NCI-H1105 treated with DMSO at 0.1 percent for 48 hours (cell line): ENCODE measurements at regions not wholly inside any gene's neighbourhood (a gene's known extent, or its start where the extent isn't known, plus 50 kb on each side); places are given as distances from the start of the nearest gene placed in this dataset.
"Not testable (repeated sequence)": the region's sequence is repeated elsewhere in the genome, so short reads cannot be mapped to it uniquely, and the experiment has no call there.

Experiments
- DNase-seq: peaks from one replicate; lab custom pipeline; 2025; lab: John Stamatoyannopoulos, UW

DNA sequence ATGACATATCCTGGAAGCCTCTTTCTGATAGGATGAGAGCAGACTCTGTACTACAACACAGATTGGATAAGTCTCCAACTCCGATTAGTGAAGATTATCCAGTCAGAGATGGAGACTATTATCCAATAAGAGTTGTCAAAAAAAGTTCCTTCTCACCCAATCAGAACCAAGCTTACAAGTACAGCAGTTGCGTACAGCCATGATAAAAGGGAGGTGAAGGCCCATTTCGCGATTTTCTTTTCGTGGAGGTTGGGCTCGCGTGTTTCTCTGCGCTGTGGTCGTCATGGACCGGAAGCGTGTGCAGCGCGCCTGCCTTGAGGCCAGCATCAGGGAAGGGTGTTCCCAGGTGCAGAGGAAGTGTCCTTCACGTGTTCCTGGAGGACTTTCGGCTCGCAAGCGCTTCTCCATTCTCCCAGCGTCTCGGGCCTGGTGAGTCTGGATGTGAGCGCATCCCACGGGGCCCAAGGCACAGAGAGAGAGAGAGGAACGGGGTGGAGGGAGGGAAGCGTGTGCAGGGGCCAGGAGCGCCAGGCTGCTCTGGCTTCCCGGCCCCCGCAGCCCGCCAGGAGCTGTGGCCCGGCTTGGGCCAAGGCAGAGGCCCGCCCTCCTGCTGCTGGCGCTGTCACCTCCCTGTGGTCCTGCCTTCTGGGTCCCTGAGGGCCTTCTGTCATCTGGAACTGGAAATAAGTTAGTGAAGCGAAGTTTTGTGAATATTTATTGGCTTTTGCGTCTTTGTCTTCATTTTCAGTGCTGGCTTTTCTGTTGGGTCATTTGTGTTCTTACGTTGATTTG lies 53.9 kb downstream of the CDRT15L2 start:
- not testable (repeated sequence) for DNase-seq

DNA sequence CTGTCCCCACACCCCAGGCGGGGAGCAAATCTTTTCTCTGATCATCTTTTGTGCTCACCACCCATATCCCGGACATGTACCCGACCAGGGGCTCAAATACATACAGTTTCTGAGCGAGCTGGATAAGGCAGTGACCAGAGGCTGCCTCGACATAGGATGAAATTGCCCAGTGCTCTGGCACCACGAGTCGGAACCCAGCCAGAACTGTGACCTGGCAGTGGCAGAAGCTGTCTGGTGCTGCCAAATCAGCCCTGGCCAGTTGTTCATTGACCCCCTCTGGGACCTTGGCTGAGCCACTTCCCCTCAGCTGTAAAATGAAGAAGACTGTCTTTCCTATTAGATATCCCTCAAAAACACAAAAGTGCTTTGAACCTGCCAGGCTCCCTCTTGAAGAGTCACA lies 60.6 kb downstream of the CDRT15L2 start:
- not testable (repeated sequence) for DNase-seq

DNA sequence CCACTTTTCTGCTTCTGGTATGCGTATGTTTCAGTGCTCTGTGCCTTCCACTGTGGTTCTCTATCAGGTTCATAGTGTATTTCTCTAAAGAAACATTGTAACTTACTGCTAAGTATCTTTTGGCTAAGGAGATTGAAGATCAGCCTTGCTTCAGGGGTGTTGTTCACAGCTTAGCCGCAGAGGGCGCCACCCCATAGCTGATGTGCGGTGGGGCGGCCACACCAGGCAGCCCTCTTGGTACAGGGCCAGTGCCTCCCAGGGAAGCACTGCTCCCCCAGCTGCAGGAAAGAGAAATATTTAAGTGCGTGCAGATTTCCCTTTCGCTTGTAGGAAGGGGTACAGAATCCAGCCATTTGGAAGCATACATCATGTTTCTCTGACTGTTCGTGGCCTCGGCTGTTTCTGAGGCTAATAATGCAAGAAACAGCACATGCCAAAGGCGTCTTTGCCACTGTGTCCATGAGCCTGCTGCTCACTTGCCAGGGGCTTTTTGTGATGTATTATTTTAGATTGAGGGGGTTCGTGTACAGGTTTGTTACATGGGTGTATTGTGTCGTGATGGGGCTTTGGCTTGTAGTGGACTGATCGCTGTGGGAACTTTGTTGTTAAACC lies 67.2 kb downstream of the CDRT15L2 start:
- DNase-seq, result not testable (repeated sequence)

DNA sequence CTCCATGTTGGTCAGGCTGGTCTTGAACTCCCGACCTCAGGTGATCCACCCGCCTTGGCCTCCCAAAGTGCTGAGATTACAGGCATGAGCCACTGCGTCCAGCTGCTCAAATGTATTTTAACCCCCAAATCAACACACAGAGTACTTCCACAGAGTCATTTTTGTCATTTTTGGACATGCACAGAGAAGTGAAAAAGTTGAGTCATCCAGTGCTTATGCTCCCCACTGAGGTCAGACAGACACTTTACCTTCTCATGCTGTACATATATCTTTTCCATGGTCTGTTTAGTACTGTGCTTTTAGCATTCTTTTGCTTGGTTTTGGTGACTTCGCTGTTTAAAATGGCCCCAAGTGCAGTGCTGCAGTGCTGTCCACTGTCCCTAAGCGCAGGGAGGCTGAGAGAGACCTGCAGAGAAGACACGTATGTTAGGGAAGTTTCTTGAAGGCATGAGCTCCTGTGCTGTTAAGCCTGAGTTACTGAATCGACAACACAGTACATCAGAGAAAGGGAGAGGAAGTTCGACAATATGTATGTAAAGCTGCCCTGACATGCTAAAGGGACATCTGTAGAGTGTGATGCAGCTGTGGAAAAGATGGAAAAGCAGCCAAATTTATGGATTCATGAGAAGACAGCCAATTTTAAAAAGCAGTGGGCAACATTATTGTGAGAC lies 69.7 kb downstream of the CDRT15L2 start:
- not testable (repeated sequence) for DNase-seq

DNA sequence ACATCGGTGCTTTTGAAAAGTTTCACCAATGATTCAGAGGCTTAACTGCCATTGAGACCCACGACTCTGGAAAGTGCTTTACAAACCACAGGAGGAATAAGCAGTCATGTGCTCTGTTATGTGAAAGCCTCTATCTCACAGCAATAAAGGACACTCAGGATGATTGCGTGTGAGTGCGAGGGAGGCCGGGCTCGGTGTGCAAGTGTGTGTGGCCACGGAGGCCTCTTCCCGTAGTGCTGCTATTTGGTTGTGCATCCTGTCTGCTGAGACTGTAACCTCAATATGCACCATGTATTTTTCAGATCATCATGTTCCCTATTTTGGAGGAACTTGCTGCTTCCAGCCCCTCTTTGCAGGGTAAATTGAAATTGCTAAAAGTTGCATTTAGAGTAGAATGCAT lies 71.5 kb downstream of the CDRT15L2 start:
- not testable (repeated sequence) for DNase-seq

DNA sequence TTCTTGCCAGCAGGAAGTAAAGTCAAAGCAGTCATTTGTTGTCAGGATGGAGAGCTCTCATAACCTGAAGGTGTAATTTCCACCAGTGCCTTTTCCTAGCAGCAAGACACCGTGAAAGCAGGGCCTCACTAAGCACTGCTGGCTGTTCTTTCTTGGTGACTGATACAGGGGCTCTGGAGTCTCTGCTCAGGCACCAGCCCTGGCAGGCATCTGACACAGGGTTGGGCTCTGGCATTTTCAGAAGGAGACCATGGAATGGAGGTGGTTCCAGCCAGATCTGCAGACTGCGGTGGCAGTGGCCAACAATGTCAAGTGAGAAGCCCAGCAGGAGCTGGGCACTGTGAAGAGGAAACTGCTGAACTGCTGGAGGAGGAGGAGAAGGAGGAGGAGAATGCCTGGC lies 72.2 kb downstream of the CDRT15L2 start:
- DNase-seq, result not testable (repeated sequence)

DNA sequence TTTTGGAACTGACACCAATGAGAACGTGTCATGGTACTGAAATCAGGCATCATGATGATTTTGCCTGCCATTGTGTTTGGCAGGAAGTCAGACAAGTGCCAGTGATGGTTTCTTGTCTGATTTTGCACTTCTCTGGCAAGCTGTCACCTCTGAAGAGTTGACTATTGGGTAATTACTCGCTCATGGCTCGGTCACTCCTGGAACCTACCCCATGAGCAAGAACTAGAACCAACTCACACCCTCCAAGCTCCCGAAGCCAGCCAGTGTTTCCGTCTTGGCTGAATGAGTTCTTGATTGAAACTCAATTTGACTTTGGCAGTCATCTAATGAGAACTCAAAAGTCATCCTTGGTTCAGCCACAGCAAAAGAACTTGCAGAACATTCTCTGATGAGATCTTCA lies 73.9 kb downstream of the CDRT15L2 start:
- DNase-seq, result not testable (repeated sequence)

DNA sequence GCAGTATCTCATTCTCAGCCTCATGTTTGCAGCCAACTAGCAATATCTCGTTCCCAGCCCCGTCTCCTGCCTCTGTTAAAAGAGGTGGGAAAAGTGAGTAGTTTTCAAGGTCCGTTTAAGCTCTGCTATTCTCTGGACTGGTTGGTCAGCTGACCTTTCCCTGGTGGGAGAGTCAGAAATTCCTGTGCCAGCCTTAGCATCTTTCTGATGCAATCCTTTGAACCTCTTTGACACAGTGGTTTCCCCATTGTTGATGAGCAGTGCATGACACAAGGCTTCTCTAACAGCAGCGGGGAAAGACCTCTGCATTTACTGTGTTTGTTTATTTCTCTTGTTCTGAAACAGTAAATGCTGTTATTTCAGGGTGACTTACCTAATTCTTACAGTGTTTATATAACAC lies 74.6 kb downstream of the CDRT15L2 start:
- DNase-seq, result not testable (repeated sequence)

DNA sequence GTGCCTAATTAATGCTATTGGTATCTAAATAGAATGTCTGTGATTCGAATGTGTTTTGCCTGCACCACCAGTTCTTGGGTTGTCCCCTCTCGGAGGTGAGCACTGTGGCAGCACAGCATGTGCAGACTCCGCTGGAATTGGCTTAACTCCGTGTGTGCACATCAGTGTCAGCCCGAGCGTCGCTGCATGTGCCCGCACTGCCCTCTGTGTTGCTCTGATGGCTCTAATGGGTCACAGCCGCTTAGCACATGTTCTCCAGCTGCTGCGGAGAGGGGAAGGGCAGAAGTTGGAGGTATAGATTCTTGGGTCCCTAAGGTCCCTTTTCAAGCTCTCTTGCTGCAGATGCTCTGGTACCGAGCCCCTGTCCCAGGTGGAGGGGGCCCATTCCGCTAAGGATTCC lies 75.1 kb downstream of the CDRT15L2 start:
- not testable (repeated sequence) for DNase-seq

DNA sequence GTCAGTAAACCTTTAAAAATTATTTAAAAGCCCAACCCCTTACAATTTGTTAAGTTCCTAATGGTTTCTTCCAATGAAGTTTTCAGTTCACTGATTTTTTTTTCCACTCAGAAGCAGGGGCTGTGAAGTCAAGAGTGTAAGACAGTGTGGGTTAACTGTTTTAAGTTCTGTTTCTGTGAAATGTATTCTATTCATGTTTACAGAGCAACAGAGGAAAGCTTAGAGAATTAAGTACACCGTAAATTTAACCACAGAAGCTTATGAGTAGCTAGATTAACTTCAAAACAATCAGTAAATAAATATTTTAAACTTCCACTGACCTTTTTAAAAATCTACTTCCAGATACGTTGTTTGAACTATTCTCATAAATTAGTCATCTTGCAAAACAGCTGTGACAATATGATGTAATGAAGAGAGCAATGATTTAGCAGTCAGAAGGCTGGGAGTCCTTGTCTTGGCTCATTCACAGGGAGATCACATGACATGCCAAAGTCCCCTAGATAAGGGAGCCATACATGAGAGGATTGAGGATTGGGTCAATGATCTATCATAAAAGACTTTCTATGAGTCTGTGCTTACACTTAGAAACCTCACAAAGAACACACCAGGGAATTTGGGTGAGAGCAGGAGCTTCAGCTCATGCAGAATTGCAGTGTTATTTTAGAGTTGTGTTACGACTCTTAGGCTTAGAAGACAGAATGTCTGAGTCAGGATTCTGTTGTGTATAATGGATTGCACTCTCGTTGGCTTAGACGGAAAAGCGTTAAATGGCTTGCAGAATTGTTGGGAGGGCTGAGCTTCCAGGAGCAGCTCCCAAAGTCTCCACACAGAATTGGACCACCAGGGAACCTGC lies 85.8 kb downstream of the CDRT15L2 start:
- not testable (repeated sequence) for DNase-seq

DNA sequence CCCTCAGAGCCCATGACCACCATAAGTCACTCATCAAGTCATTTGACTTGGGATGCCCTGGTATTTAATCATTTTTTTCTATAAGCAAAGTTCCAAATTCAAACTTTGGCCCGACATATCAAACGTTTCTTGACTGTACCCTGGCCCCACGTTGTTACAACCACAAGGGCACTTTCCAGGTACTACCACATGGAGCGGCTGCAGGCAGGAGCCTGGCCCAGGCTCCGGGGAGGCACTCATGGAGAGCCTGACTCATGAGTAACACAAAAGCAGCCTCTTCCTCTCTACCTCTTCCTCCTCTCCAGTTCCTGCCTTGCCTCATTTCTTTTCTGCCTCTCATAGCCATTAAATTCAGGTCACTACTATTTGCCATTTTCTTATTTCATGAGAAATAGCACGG lies 87.2 kb downstream of the CDRT15L2 start:
- DNase-seq, result not testable (repeated sequence)

DNA sequence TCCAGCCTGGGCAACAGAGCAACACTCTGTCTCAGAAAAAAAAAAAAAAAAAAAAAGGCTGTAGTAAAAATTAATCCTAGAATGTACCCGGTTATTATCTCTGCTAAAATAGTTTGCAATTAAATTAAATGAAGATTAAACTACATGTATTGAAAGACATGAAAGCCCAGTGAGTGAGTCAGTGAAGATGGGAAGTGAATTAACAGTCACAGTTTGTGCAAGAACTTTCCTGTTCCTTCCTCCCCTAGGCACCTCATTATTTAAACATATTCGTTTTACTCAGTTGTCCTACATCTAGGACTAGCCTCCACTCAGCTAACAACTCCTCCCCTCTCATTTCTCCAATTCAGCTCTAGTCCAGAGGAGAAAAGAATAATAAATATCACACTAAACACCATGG lies 88.2 kb downstream of the CDRT15L2 start:
- DNase-seq, result not testable (repeated sequence)

DNA sequence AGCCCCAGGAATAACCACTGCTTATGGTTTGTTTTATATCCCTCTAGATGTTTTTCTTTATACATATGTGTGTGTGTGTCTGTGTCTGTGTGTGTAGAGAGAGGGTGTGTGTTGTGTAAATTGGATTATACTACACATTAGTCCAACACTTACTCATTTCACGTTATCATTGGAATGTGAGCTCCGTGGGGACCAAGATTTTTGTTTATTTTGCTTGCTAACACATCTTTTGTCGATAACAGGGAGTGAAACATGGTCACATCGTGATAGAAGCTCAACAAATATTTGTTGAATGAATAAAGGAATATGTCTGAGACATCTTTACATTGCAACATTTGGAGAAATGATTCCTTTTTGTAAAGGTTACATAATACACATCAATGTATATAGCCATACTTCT lies 88.8 kb downstream of the CDRT15L2 start:
- not testable (repeated sequence) for DNase-seq

DNA sequence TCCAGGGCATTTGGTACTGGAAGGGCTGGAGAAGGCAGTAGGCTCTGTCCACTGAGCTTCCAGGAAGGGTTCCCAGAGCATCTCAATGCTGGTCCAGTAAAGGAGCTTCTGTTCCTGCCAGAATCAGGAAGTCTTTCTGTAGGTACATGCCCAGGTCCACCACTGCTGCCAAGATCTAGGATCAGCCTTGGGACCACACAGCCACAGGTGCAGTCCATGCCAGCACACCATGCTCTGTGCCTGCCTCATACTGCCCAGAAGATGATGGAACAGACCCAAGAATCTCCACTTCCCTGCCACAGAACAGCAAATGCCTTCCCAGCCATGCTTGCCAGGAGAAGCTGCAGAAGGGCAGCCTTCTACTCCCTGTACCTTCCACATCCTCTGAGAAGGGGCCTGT lies 89.3 kb downstream of the CDRT15L2 start:
- not testable (repeated sequence) for DNase-seq

DNA sequence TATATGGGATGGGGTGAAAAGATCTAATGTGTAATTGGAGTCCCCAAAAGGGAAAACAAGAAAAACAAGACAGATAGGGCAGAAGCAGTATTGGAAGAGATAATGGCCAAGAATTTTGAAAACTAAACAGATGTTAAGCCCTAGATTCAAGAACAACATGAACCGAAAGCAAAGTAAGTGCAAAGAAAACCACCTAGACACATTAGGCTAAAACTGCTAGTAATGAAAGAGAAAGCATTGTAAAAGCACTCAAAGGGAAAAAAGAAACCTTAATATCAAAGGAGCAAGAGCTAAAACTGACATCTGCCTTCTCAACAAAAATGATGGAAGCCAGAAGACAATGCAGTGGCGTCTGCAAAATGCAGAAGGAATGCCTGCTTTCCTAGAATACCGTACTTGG lies 91.0 kb downstream of the CDRT15L2 start:
- not testable (repeated sequence) for DNase-seq

DNA sequence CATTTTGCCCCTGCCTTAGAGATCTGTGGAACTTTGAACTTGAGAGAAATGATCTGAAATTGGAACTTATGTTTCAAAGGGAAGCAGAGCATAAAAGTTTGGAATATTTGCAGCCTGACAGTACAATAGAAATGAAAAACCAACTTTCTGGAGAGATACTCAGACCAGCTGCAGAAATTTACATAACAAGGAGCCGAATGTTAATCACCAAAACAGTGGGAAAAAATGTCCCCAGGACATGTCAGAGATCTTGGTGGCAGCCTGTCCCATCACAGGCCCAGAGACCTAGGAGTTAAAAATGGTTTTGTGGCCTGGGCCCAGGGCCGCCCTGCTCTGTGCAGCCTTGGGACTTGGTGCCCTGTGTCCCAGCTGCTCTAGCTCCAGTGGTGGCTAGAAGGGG lies 94.8 kb downstream of the CDRT15L2 start:
- not testable (repeated sequence) for DNase-seq

DNA sequence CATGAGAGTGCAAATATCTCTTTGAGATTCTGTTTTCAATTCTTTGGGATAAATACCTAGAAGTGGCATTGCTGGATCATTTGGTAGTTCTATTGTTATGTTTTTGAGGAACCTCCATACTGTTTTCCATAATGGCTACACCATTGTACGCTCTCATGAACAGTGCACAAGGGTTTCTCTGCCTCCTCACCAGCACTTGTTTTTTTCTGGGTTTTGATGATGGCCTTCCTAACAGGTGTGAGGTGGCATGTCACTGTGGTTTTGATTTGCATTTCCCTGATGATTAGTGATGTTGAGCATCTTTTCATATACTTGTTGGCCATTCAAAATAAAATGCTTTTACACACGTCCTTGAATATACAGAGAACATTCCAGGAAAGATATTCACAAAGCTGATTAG lies 96.2 kb downstream of the CDRT15L2 start:
- not testable (repeated sequence) for DNase-seq

DNA sequence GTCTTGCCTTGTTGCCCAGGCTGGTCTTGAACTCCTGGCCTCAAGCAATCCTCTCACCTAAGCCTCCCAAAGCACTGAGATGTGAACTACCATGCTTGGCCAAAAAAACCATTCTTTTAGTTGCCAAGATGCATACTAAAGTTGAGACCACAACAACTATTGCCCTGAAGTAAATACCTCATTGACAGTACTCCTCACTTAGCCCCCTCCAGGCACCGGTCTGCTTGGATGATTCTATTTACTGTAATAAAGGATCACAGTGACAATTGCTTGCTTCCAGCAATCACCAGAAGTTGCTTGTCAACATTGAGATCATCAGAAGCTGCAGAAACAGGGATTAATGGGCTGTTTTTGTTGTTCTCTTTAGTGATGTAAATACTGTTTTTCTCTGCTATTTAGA lies 97.1 kb downstream of the CDRT15L2 start:
- not testable (repeated sequence) for DNase-seq

DNA sequence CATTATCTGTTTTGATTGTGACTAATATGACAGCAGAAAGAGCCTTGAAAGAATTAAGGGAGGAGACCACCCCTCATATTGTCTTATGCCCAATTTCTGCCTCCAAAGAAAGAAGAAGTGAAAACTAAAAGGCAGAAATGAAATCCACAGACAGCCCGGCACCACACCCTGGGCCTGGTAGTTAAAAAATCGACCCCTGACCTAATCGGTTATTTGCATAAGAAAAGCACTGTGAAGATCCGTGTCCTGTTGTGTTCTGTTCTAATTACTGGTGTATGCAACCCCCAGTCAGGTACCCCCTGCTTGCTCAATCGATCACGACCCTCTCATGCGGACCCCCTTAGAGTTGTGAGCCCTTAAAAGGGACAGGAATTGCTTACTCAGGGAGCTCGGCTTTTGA lies 97.9 kb downstream of the CDRT15L2 start:
- not testable (repeated sequence) for DNase-seq

DNA sequence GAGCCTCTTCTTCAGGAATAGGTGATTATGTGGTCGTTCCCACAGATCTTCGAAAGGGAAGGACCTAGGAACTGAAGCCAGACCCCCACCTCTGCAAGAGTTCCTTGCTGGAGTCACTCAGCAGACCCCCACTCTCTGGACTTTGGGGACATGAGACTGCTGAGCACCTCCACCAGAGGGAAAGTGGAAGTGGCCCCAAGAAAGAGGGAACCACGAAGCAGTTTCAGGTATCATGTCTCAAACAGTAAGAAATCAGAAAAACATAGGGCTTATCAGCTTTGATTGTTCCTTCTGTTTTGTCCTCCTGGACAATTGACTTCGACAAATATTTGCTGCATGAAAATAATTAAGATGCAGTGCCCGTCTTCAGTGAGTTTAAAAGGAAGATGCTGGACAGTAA lies 98.9 kb downstream of the CDRT15L2 start:
- not testable (repeated sequence) for DNase-seq

DNA sequence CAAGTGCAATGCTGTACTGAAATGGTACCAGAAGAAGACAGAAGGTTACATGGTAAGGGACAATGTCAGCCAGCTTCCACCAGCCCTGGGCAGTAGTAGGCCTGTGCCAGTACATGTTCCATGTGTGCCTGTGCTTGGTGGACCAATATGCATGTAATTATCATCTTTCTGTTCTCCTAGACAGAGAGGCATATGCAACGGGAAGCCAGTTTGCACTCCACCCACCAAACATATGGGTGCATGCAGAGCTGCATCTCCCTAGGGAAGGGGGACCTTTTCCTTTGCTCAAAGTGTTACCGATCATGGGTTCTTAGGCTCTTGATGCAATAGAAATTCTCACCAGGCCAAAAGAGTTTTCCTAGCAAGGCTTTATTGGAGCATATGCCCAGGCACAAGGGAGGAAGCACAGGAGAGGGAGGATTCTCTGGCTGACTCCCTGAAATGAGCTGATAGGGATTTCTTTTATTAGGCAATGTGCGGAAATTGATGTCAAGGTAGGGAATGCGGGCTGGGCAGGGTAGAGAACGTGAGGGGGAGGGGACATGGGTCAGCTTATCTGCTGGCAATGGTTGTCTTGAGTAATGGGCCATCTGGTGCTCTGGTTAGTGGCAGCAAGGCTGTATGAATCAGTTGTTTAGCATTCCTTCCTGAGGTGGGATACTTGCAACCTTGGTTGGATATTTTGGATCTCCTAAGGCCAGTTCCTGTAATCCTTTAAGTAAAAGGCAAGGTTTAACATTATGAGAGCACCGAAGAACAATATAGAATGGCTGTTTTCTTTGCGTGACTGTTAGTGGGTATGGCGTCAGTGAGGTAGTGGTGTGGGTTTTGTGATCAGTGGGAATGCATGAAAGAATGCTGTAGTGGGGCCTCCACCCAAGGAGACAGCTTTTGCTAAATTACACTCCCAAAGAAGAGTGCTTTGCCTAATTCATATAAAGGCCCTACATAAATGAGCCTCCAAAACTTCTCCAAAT lies 102.5 kb downstream of the CDRT15L2 start:
- not testable (repeated sequence) for DNase-seq
